HG03139 (cell line): ENCODE measurements at regions not wholly inside any gene's neighbourhood (a gene's known extent, or its start where the extent isn't known, plus 50 kb on each side); places are given as distances from the start of the nearest gene placed in this dataset.
"Not testable (repeated sequence)": the region's sequence is repeated elsewhere in the genome, so short reads cannot be mapped to it uniquely, and the experiment has no call there.

Source experiments
- ATAC-seq: cut with Tn5 transposase; IDR thresholded peaks from one replicate; pipeline ENCODE4 v1.9.1; 2021; ENCODE audit not compliant: unreplicated experiment

- no peak for ATAC-seq
Observed at GRCh38 chr12:80045594-80045993, 53.7 kb upstream of the OTOGL start.

- no peak for ATAC-seq
Observed at GRCh38 chr12:80044694-80045046, 54.7 kb upstream of the OTOGL start.

DNA sequence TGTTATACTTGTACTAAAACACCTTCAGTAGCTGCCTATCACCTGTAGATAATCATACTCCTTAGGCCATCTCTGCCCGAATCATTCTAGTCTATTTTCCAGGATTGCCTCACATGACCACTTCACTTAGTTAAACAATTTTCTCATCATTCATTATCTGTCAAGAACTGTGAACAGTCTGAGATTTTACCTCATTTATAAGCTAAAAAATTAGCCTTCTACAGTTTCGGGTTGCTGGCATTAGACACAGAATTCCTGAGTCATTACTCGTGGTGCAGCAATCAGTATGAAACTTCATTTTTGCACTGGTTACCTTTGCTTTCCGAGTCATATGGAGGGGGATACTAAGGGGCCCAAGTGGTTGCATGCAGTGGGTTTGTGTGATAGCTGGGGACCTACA lies 57.6 kb upstream of the OTOGL start:
- ATAC-seq: no peak

- no peak for ATAC-seq
Observed at GRCh38 chr12:80041071-80041470, 58.3 kb upstream of the OTOGL start.

DNA sequence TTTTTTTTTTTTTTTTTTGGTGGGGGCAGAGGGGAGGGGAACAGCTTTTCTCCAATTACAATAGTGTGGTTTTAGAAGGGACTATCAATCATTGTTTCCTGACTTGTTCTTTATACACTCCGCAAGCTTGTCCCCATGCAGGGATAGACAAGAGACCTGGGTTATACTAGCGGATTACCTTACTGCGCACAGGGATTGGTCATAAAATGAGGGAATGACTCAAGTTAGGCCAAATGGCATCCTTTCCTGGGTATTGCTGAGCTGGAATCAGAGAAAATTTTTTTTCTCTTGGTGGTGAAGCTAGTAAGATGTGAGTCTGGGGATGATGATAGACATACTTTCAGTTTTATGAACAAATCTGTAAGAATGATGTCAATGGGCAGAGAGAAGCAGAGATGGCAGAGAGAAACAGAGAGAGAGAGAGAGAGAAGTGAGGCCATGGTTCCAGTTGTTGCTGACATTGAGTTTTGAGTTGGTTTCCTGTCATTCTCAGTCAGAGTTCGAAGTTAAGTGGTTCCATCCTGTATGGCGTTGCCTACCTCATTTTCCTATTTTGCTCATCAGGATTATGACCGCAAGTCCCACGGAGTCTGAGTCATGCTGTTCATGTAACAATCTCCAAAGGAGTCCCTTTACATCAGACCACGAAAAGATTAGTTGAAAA lies 59.1 kb upstream of the OTOGL start:
- ATAC-seq: no peak

GRCh38 chr12:80038062-80038560 lies 61.2 kb upstream of the OTOGL start:
- ATAC-seq: no peak

DNA sequence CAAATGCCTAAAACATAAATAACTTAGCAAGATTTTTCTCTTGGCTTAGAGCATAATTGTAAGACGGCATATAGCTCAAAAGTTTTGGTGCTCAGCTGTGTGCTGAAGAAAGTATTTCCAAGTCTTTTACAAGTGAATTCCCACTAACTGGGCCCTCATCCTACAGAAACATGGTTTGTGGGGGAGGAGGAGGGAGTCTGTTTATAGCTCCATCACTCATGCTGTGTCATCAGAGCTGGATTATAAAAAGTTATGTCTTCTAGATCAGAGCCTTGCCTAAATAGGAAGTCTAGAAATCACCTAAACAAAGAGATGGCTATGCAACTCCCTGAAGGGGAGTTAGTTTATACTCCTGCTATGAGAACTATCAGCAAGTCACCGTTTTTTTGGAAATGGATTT lies 65.9 kb upstream of the OTOGL start:
- no peak for ATAC-seq

GRCh38 chr12:80032946-80033345 lies 66.4 kb upstream of the OTOGL start:
- no peak for ATAC-seq

DNA sequence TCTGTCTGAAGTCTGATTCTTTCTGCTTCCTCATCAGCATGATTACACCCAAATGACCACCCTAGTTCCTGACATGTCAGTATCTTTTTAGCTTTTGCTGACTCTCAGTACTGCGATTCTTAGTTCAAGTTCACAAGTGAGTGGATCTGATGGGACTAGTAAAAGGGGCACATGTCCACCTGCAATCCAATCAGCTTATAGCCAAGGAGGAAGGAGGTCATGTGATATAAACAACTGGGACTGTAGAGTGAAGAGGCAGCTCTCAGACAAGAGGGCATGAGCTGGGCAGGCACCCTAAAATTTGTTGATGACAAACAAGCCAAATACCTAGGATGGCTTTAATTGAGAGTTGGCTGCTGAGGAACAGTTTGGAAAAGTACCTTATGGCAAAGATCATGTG lies 68.1 kb upstream of the OTOGL start:
- ATAC-seq: no peak

DNA sequence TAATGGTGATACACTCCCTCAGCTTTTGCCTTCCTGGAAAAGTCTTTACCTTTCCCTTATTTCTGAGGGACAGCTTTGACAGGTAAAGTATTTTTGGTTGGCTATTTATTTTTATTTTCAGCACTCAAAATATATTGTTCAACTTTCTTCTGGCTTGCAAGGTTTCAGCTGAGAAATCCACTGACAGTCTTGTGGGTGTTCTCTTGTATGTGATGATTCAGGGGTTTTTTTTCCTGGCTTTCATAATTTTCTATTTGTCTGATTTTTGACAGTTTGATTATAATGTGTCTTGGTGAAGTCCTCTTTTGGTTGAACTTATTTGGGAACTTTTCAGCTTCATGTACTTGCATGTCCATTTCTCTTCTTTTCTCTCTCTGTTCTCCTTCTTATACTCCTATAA lies 73.7 kb upstream of the OTOGL start:
- ATAC-seq: no peak

DNA sequence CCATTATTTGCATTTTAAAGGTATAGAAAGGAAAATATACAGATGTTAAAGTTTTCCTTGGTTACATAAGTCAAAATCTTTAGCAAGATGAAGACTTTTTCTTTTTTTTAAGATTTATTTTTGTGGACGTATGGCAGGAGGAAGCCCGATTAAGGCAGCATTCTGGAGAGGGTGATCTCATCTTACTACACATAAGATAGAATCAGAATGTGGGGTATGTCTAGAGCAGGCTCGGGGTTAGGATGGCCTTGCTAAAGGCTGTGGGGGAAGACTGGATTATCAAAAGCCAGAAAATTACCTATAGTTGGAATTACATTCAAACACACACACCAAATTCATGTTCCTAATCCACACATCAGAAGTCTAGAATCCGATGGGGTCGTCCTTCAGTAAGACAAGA lies 79.6 kb upstream of the OTOGL start:
- ATAC-seq: no peak

DNA sequence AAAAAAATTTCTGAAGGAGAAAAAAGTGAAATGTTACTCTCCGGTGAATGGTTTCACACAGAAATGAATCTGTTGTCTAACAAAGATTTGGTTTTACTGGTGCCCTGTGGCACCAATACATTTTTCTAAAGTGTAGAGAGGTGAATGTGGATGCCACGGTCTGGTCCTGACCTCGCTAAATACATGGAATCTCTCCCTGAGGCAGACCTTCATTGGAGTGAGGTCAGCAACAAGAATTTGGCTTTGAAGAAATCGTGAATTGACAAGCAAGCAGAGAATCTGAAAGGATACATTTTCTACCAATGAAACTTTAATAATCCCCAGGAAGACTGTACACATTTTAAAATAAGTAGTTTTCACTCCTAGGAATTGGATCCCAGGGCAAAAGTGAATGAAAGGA lies 81.2 kb upstream of the OTOGL start:
- ATAC-seq: no peak

- no peak for ATAC-seq
Observed at GRCh38 chr12:80017261-80017870, 82.0 kb upstream of the OTOGL start.

- no peak for ATAC-seq
Observed at GRCh38 chr12:80016684-80017083, 81.8 kb upstream of the PPP1R12A start.

GRCh38 chr12:80015660-80016059 lies 80.8 kb upstream of the PPP1R12A start:
- no peak for ATAC-seq

GRCh38 chr12:80003744-80004143 lies 68.8 kb upstream of the PPP1R12A start:
- ATAC-seq: not testable (repeated sequence)

GRCh38 chr12:80001562-80001961 lies 66.7 kb upstream of the PPP1R12A start:
- ATAC-seq: no peak

- ATAC-seq: no peak
Observed at GRCh38 chr12:80000831-80001230, 65.9 kb upstream of the PPP1R12A start.

DNA sequence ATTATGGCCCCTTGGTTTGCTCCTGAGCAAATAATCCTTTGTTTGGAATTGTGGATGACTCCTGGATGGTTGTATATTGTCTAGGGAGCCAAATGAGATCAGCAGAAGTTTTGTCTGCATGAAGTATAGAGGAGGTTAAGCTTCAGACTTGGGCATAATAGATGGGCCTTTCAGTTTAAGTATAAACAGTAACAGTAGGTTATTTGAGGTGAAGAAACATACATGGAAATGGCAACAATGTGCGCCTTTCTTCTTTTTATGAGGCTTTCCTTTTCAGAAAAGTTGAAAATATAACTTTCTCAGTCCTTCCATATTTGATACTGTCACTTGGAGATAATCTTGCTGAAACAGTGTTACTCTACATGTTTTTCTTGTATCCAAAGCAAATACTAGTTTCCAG lies 63.7 kb upstream of the PPP1R12A start:
- ATAC-seq: no peak

DNA sequence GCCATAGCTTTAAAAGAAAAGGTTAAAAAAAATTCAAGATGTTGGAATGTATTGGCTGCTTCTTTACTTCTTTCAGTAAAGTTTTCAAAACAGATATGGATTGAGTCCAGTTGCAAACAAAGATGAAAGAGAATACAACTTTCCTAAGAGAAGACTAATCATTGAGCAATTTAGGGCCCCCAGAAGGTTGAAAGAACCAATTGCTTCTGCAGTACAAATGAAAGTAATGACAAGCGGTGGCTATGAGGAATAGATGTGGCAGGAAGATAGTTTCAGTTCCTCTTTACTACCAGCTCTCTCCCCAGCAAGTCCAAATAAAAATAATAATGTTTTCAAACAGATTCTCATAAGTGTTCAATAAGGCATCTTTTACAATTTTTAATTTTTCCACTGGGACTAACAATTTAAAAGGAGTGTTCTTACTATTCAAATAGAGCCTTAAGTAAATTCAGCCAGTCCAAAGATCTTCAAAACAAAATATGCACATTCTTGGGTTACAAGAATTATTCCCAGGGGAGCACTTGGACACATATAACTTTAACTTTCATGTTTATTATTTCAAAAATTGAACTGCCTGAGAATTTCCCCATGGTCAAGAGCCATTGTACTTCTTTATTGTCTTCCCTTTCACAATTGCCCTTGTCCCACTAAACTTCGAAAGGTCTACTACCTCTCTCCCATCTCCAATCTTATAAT lies 62.3 kb upstream of the PPP1R12A start:
- peak; percentile 99 for ATAC-seq

DNA sequence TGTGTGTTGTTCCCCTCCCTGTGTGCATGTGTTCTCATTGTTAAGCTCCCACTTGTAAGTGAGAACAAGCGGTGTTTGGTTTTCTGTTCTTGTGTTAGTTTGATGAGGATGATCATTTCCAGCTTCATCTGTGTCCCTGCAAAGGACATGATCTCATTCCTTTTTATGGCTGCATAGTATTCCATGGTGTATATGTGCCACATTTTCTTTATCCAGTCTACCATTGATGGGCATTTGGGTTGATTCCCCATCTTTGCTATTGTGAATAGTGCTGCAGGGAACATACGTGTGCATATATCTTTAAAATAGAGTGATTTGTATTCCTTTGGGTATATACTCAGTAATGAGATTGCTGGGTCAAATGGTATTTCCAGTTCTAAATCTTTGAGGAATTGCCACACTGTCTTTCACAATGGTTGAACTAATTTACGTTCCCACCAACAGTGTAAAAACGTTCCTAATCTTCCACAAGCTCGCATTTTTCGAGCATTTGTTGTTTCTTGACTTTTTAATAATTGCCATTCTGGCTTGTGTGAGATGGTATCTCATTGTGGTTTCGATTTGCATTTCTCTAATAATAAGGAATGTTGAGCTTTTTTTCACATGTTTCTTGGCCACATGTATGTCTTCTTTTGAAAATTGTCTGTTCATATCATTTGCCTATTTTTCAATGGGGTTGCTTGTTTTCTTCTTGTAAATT lies 60.6 kb upstream of the PPP1R12A start:
- ATAC-seq: not testable (repeated sequence)
